HFF-Myc (cell line): ENCODE measurements at regions not wholly inside any gene's neighbourhood (a gene's known extent, or its start where the extent isn't known, plus 50 kb on each side); places are given as distances from the start of the nearest gene placed in this dataset.
A peak's percentile ranks its signal among the peaks of the same experiment; 100 is the strongest.

ENCODE experiments used
- DNase-seq: peaks from one replicate; pipeline ENCODE4 v3.0.0-alpha.2; 2011; ENCODE audit warnings: low read depth; ENCODE audit errors: extremely low read depth
- H3K4me3 ChIP-seq: replicated peaks from 2 replicates; pipeline ENCODE4 v1.5.1; 2011; ENCODE audit warnings: low read depth, mild to moderate bottlenecking, control low read depth, low read length
- CTCF ChIP-seq: IDR thresholded peaks from 2 replicates; pipeline ENCODE4 v1.5.1; 2012; ENCODE audit warnings: mild to moderate bottlenecking, low read depth, low read length, control low read depth; ENCODE audit errors: missing control alignments

- DNase-seq = no peak
- H3K4me3 ChIP-seq = peak overlapping the region; percentile 23
- no peak for TF ChIP-seq CTCF
Measured at GRCh38 chr14:76962303-76962660, 66.2 kb downstream of the IRF2BPL start.

- peak; percentile 86 for DNase-seq
- TF ChIP-seq CTCF = no peak
- H3K4me3 ChIP-seq = peak overlapping the region; percentile 23
Measured at GRCh38 chr14:76961631-76962302, 66.7 kb downstream of the IRF2BPL start.

- TF ChIP-seq CTCF = no peak
- no peak for DNase-seq
- H3K4me3 ChIP-seq = no peak overlapping the region
Measured at GRCh38 chr14:76958980-76959710, 69.4 kb downstream of the IRF2BPL start.

GRCh38 chr14:76958020-76958979 is 70.2 kb downstream of the IRF2BPL start:
- TF ChIP-seq CTCF = no peak
- no peak overlapping the region for H3K4me3 ChIP-seq
- DNase-seq = no peak

GRCh38 chr14:76957224-76957891 is 71.2 kb downstream of the IRF2BPL start:
- no peak for DNase-seq
- no peak overlapping the region for H3K4me3 ChIP-seq
- TF ChIP-seq CTCF = no peak
